Mesenchymal stem cell (in vitro differentiated cells and primary cell): ENCODE measurements at regions not wholly inside any gene's neighbourhood (a gene's known extent, or its start where the extent isn't known, plus 50 kb on each side); places are given as distances from the start of the nearest gene placed in this dataset.
A peak's percentile ranks its signal among the peaks of the same experiment; 100 is the strongest.

ENCODE experiments used
- DNase-seq: peaks from one replicate; pipeline ENCODE4 v3.0.0-alpha.2; 2013
- H2AFZ ChIP-seq: one replicate; pipeline ENCODE4 v1.6.1; 2013; ENCODE audit warnings: low read depth, mild to moderate bottlenecking, control low read depth, inconsistent platforms, low read length, moderate library complexity
- H2AK5ac ChIP-seq: 2 replicates; pipeline ENCODE4 v1.6.1; 2013; ENCODE audit warnings: low read length, moderate library complexity, mild to moderate bottlenecking, inconsistent platforms; ENCODE audit not compliant: severe bottlenecking
- H2BK120ac ChIP-seq: one replicate; pipeline ENCODE4 v1.6.1; 2013; ENCODE audit warnings: low read depth, mild to moderate bottlenecking, inconsistent platforms, low read length, moderate library complexity
- H2BK12ac ChIP-seq, 2 experiments: one replicate each; pipeline ENCODE4 v1.6.1; 2013; ENCODE audit warnings: inconsistent platforms in 2 of 2, low read length in 2 of 2, mild to moderate bottlenecking in 2 of 2, moderate library complexity in 2 of 2, control low read depth in 1 of 2
- H2BK15ac ChIP-seq: one replicate; pipeline ENCODE4 v1.6.1; 2013; ENCODE audit warnings: mild to moderate bottlenecking, low read depth, inconsistent platforms; ENCODE audit not compliant: poor library complexity, severe bottlenecking
- H2BK5ac ChIP-seq: 2 replicates; pipeline ENCODE4 v1.6.1; 2013; ENCODE audit warnings: low read depth, mild to moderate bottlenecking, low read length, control low read depth, inconsistent platforms; ENCODE audit not compliant: poor library complexity, severe bottlenecking
- H3K14ac ChIP-seq, 2 experiments: one replicate each; pipeline ENCODE4 v1.6.1; 2013; ENCODE audit warnings: inconsistent platforms in 2 of 2, low read length in 2 of 2, control low read depth in 1 of 2, mild to moderate bottlenecking in 1 of 2, moderate library complexity in 1 of 2
- H3K18ac ChIP-seq, 2 experiments: one replicate each; pipeline ENCODE4 v1.6.1; 2013; ENCODE audit warnings: inconsistent platforms in 2 of 2, low read length in 2 of 2, control low read depth in 1 of 2, low read depth in 1 of 2, mild to moderate bottlenecking in 1 of 2
- H3K23ac ChIP-seq, 2 experiments: one replicate each; pipeline ENCODE4 v1.6.1; 2013; ENCODE audit warnings: inconsistent platforms in 2 of 2, low read length in 2 of 2, mild to moderate bottlenecking in 2 of 2, moderate library complexity in 2 of 2, control low read depth in 1 of 2
- H3K27ac ChIP-seq: 2 replicates; pipeline ENCODE4 v1.5.1; 2013; ENCODE audit warnings: mild to moderate bottlenecking, moderate library complexity, low read length, control low read depth, inconsistent platforms; ENCODE audit not compliant: poor library complexity, severe bottlenecking
- H3K27me3 ChIP-seq, 2 experiments: 2 replicates each; pipeline versions ENCODE4 v1.6.1 to v1.7.0; 2013; ENCODE audit warnings: low read length in 2 of 2, mild to moderate bottlenecking in 2 of 2, moderate library complexity in 2 of 2, control low read depth in 1 of 2, inconsistent platforms in 1 of 2; ENCODE audit not compliant: control insufficient read depth in 1 of 2, insufficient read depth in 1 of 2
- H3K36me3 ChIP-seq, 2 experiments: 2 replicates each; pipeline versions ENCODE4 v1.6.1 to v1.7.0; 2013; ENCODE audit warnings: low read length in 2 of 2, control low read depth in 1 of 2, inconsistent platforms in 1 of 2, low read depth in 1 of 2, mild to moderate bottlenecking in 1 of 2; ENCODE audit not compliant: insufficient read depth in 2 of 2, control insufficient read depth in 1 of 2
- H3K4ac ChIP-seq, 2 experiments: one replicate each; pipeline ENCODE4 v1.6.1; 2013; ENCODE audit warnings: inconsistent platforms in 2 of 2, low read length in 2 of 2, mild to moderate bottlenecking in 2 of 2, moderate library complexity in 2 of 2, control low read depth in 1 of 2, low read depth in 1 of 2
- H3K4me1 ChIP-seq: 2 replicates; pipeline ENCODE4 v1.6.1; 2013; ENCODE audit warnings: low read depth, low read length, control low read depth; ENCODE audit not compliant: control insufficient read depth, insufficient read depth
- H3K4me2 ChIP-seq: 2 replicates; pipeline ENCODE4 v1.6.1; 2013; ENCODE audit warnings: low read length, mild to moderate bottlenecking, inconsistent platforms; ENCODE audit not compliant: poor library complexity, severe bottlenecking
- H3K4me3 ChIP-seq, 2 experiments: 2 replicates each; pipeline versions ENCODE4 v1.5.1 to v1.7.0; 2013; ENCODE audit warnings: low read length in 2 of 2, mild to moderate bottlenecking in 2 of 2, control low read depth in 1 of 2, low read depth in 1 of 2; ENCODE audit not compliant: insufficient read depth in 1 of 2
- H3K79me1 ChIP-seq: replicated peaks from 2 replicates; pipeline ENCODE4 v1.6.1; 2013; ENCODE audit warnings: mild to moderate bottlenecking, control low read depth, low read length, inconsistent platforms; ENCODE audit not compliant: poor library complexity, severe bottlenecking
- H3K9ac ChIP-seq: 2 replicates; pipeline ENCODE4 v1.7.0; 2013; ENCODE audit warnings: mild to moderate bottlenecking, low read length, moderate library complexity
- H3K9me3 ChIP-seq: 2 replicates; pipeline ENCODE4 v1.7.0; 2013; ENCODE audit warnings: mild to moderate bottlenecking, low read length; ENCODE audit not compliant: control insufficient read depth
- H4K8ac ChIP-seq: one replicate; pipeline ENCODE4 v1.6.1; 2013; ENCODE audit warnings: inconsistent platforms, mild to moderate bottlenecking, low read length, moderate library complexity
- H4K91ac ChIP-seq: one replicate; pipeline ENCODE4 v1.6.1; 2013; ENCODE audit warnings: mild to moderate bottlenecking, low read length, inconsistent platforms
- whole genome bisulfite sequencing: methylation state at CpG from one replicate; pipeline ENCODE4 v1.1.7; 2013; ENCODE audit warnings: mixed read lengths; 5-methylcytosine and 5-hydroxymethylcytosine counted together

DNA sequence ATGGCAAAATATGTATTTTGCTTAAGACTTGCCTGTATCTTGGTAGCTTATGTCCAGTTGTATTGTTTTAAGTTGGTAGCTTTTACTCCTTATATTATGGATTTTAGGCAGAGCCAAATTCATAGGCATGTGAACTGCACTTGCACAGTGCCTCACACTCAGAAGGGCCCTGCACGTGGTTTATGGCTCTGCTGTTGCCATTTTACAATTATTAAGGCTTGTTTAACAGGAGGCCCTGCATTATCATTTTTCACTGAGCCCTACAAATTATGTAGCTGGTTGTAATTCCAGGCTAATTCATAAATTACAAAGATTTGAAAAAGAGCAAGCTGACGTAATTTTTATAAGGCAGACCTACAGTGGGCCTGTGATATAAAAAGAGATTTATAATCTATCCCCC, 537.6 kb upstream of the UBE2E2 start:
- H4K91ac ChIP-seq, result no peak overlapping the region
- no peak overlapping the region for H2BK12ac ChIP-seq
- H3K27me3 ChIP-seq, result no peaks in the 10 kb centered on the region
- H2BK15ac ChIP-seq, result no peak overlapping the region
- WGBS, result 44% methylated on average over 1 of the region's 2 CpGs
- no peak overlapping the region for H2BK5ac ChIP-seq
- no peaks in the 10 kb centered on the region for H3K36me3 ChIP-seq
- H2AFZ ChIP-seq, result no peak overlapping the region
- H4K8ac ChIP-seq, result no peak overlapping the region
- H3K14ac ChIP-seq, result no peak overlapping the region
- H3K79me1 ChIP-seq, result no peaks in the 10 kb centered on the region
- no peak overlapping the region for H3K27ac ChIP-seq
- H3K23ac ChIP-seq, result no peak overlapping the region
- DNase-seq, result no peak
- H3K4me2 ChIP-seq, result no peak overlapping the region
- no peaks in the 10 kb centered on the region for H3K9me3 ChIP-seq
- H2AK5ac ChIP-seq, result no peak overlapping the region
- H2BK120ac ChIP-seq, result no peak overlapping the region
- no peaks in the 10 kb centered on the region for H3K4me1 ChIP-seq
- no peak overlapping the region for H3K9ac ChIP-seq
- H3K18ac ChIP-seq, result no peak overlapping the region
- H3K4ac ChIP-seq, result no peak overlapping the region
- no peak overlapping the region for H3K4me3 ChIP-seq

DNA sequence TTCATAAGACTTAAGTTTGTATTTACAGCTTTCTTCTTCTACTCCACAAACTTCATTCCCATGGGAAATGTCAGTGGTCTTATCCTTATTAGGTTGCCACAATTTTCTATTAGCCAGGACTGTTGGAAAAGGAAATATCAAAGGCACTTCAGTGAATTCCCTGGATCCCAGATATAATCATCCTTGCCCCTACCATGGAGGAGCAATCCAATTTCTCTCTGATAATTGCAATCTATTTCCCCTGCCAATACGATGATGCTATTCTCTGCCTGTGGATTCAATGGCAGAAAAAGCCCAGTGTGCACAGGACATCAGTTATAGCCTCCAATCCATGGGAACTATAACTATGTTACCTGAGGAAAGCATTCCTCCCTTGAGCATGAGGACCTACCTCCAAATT, 536.4 kb upstream of the UBE2E2 start:
- no peak for DNase-seq
- no peak overlapping the region for H3K4me2 ChIP-seq
- H3K27ac ChIP-seq, result no peak overlapping the region
- H2BK15ac ChIP-seq, result no peak overlapping the region
- no peaks in the 10 kb centered on the region for H3K79me1 ChIP-seq
- no peak overlapping the region for H2BK120ac ChIP-seq
- H2BK5ac ChIP-seq, result no peak overlapping the region
- no peak overlapping the region for H3K4me3 ChIP-seq
- no peak overlapping the region for H3K14ac ChIP-seq
- no peaks in the 10 kb centered on the region for H3K27me3 ChIP-seq
- no peak overlapping the region for H3K4ac ChIP-seq
- H2AFZ ChIP-seq, result no peak overlapping the region
- no peak overlapping the region for H2AK5ac ChIP-seq
- H3K36me3 ChIP-seq, result no peaks in the 10 kb centered on the region
- H4K8ac ChIP-seq, result no peak overlapping the region
- H3K9ac ChIP-seq, result no peak overlapping the region
- H3K23ac ChIP-seq, result no peak overlapping the region
- 0% methylated on average over 1 of the region's 1 CpG for WGBS
- H4K91ac ChIP-seq, result no peak overlapping the region
- no peak overlapping the region for H2BK12ac ChIP-seq
- no peaks in the 10 kb centered on the region for H3K9me3 ChIP-seq
- no peak overlapping the region for H3K18ac ChIP-seq
- H3K4me1 ChIP-seq, result no peaks in the 10 kb centered on the region

DNA sequence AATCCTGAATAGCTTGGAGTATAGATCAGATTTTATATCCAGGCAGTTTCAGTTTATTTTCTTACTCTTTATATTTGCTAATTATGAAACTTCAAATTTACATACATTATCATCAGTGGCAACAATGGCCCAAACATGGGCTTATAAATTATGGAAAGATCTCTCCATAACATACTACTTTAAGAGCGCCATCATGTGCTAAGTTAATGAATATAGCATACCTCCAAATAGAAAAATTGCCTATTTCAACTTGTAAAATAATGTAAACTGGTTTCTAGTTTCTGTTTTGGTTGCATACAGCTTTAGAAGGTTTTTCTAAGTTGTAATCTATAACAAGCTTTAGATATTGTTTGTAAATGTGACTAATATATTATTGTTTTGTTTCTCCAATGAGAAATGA, 531.3 kb upstream of the UBE2E2 start:
- no peak overlapping the region for H3K18ac ChIP-seq
- no peak overlapping the region for H2AK5ac ChIP-seq
- H3K23ac ChIP-seq, result no peak overlapping the region
- H2BK12ac ChIP-seq, result no peak overlapping the region
- H3K36me3 ChIP-seq, result no peaks in the 10 kb centered on the region
- H3K9ac ChIP-seq, result no peak overlapping the region
- no peaks in the 10 kb centered on the region for H3K79me1 ChIP-seq
- no peak overlapping the region for H4K91ac ChIP-seq
- H3K4ac ChIP-seq, result no peak overlapping the region
- no peaks in the 10 kb centered on the region for H3K9me3 ChIP-seq
- no peak overlapping the region for H2BK5ac ChIP-seq
- no peak overlapping the region for H3K14ac ChIP-seq
- no peaks in the 10 kb centered on the region for H3K4me1 ChIP-seq
- H4K8ac ChIP-seq, result no peak overlapping the region
- no peak overlapping the region for H2BK120ac ChIP-seq
- WGBS, result no CpG with 5 or more reads among the region's 1 CpG
- H3K27me3 ChIP-seq, result no peaks in the 10 kb centered on the region
- DNase-seq, result no peak
- H3K4me3 ChIP-seq, result no peak overlapping the region
- H2AFZ ChIP-seq, result no peak overlapping the region
- no peak overlapping the region for H3K4me2 ChIP-seq
- no peak overlapping the region for H3K27ac ChIP-seq
- H2BK15ac ChIP-seq, result no peak overlapping the region

DNA sequence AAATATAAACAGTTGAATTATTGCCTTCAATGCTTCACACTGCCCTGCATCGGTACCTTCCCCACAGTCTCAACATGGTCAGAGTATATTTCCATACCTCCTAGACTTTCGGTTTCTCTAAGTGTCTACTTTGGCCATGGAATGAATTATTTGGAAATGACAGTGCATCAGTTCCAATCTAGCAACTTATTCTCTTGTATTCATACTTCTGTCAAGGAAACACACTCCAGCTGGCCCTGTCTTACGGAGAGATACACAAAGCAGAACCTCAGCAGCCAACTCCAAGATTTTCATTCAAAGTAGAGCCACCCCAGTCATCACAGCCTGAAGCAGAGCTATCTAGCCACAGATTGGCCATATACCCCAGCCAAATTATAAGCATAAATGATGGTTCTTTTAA, 518.4 kb upstream of the UBE2E2 start:
- 34% methylated on average over 2 of the region's 3 CpGs for WGBS
- no peak overlapping the region for H2AFZ ChIP-seq
- H3K18ac ChIP-seq, result no peak overlapping the region
- H2BK12ac ChIP-seq, result no peak overlapping the region
- no peak overlapping the region for H3K4me2 ChIP-seq
- no peaks in the 10 kb centered on the region for H3K36me3 ChIP-seq
- H3K79me1 ChIP-seq, result no peaks in the 10 kb centered on the region
- H4K8ac ChIP-seq, result no peak overlapping the region
- no peaks in the 10 kb centered on the region for H3K4me1 ChIP-seq
- no peak overlapping the region for H2BK15ac ChIP-seq
- no peaks in the 10 kb centered on the region for H3K9me3 ChIP-seq
- DNase-seq, result peak; percentile 73
- H2BK120ac ChIP-seq, result no peak overlapping the region
- no peak overlapping the region for H2BK5ac ChIP-seq
- H3K9ac ChIP-seq, result no peak overlapping the region
- no peak overlapping the region for H3K4me3 ChIP-seq
- H4K91ac ChIP-seq, result no peak overlapping the region
- H2AK5ac ChIP-seq, result no peak overlapping the region
- H3K14ac ChIP-seq, result no peak overlapping the region
- H3K4ac ChIP-seq, result no peak overlapping the region
- no peak overlapping the region for H3K23ac ChIP-seq
- no peaks in the 10 kb centered on the region for H3K27me3 ChIP-seq
- H3K27ac ChIP-seq, result no peak overlapping the region
